KMS-11 (cell line): ENCODE measurements at regions not wholly inside any gene's neighbourhood (a gene's known extent, or its start where the extent isn't known, plus 50 kb on each side); places are given as distances from the start of the nearest gene placed in this dataset.
"Not testable (repeated sequence)": the region's sequence is repeated elsewhere in the genome, so short reads cannot be mapped to it uniquely, and the experiment has no call there.

Experiments
- H2AFZ ChIP-seq: fragments of 200-600 bp; sonication (generic); 2 replicates; pipeline ENCODE4 v1.6.1; 2016; ENCODE audit warnings: antibody characterized with exemption, mixed run types, low read depth
- H3K27ac ChIP-seq: fragments of 200-600 bp; sonication (generic); 2 replicates; pipeline ENCODE4 v1.6.1; 2016; ENCODE audit warnings: mild to moderate bottlenecking, mixed run types
- H3K27me3 ChIP-seq: fragments of 200-600 bp; sonication (generic); 2 replicates; pipeline ENCODE4 v1.6.1; 2017; ENCODE audit warnings: mild to moderate bottlenecking, low read depth, mixed run types, moderate library complexity; ENCODE audit not compliant: insufficient read depth
- H3K36me3 ChIP-seq: fragments of 200-600 bp; sonication (generic); 2 replicates; pipeline ENCODE4 v1.6.1; 2017; ENCODE audit warnings: mild to moderate bottlenecking, mixed run types; ENCODE audit not compliant: insufficient read depth
- H3K4me1 ChIP-seq: fragments of 200-600 bp; sonication (generic); 2 replicates; pipeline ENCODE4 v1.6.1; 2016; ENCODE audit warnings: mild to moderate bottlenecking, low read depth, mixed run types; ENCODE audit not compliant: poor library complexity, severe bottlenecking
- H3K4me2 ChIP-seq: fragments of 200-600 bp; sonication (generic); 2 replicates; pipeline ENCODE4 v1.7.0; 2016; ENCODE audit warnings: mild to moderate bottlenecking, mixed run types
- H3K4me3 ChIP-seq: fragments of 200-600 bp; sonication (generic); IDR thresholded peaks from 2 replicates; pipeline ENCODE4 v1.6.1; 2017; ENCODE audit warnings: low read depth, low read length, mixed read lengths; ENCODE audit not compliant: insufficient read depth
- H3K79me2 ChIP-seq: fragments of 200-600 bp; sonication (generic); 2 replicates; pipeline ENCODE4 v1.6.1; 2016; ENCODE audit warnings: low read depth, mixed run types; ENCODE audit not compliant: insufficient read depth
- H3K9ac ChIP-seq: fragments of 200-600 bp; sonication (generic); 2 replicates; pipeline ENCODE4 v1.6.1; 2016; ENCODE audit warnings: mild to moderate bottlenecking, mixed run types
- H4K20me1 ChIP-seq: fragments of 200-600 bp; sonication (generic); 2 replicates; pipeline ENCODE4 v1.6.1; 2016; ENCODE audit warnings: mild to moderate bottlenecking, mixed run types; ENCODE audit not compliant: insufficient read depth
- TF ChIP-seq, protein P1 (sequence below): fragments of 200-600 bp; sonication (generic); conservative IDR thresholded peaks from 2 replicates; pipeline ENCODE4 v1.6.1; 2017; ENCODE audit warnings: low read depth, mild to moderate bottlenecking, antibody characterized with exemption, low read length, moderate library complexity, mixed read lengths

GRCh38 chr16:88271776-88272175 lies 111.0 kb upstream of the ZNF469 start:
- H4K20me1 ChIP-seq, H3K9ac ChIP-seq, H2AFZ ChIP-seq, H3K4me1 ChIP-seq, H3K27ac ChIP-seq, H3K79me2 ChIP-seq, H3K36me3 ChIP-seq, H3K4me3 ChIP-seq, H3K4me2 ChIP-seq: not testable (repeated sequence)
- H3K27me3 ChIP-seq: peaks cover 22% of the 10 kb centered on the region; the same call in 1 of the 2 replicates

GRCh38 chr16:88272437-88272836 lies 110.3 kb upstream of the ZNF469 start:
- H3K9ac ChIP-seq, H3K27ac ChIP-seq, H3K4me3 ChIP-seq, H3K36me3 ChIP-seq, H3K4me1 ChIP-seq, H3K4me2 ChIP-seq, H4K20me1 ChIP-seq, H3K79me2 ChIP-seq, H2AFZ ChIP-seq: not testable (repeated sequence)
- peaks cover 17% of the 10 kb centered on the region; the same call in 1 of the 2 replicates for H3K27me3 ChIP-seq

- not testable (repeated sequence) for H3K4me1 ChIP-seq, H2AFZ ChIP-seq, H3K9ac ChIP-seq, H3K36me3 ChIP-seq, H3K4me2 ChIP-seq, H3K79me2 ChIP-seq, H3K4me3 ChIP-seq, H3K27ac ChIP-seq, H4K20me1 ChIP-seq
- peaks cover 11% of the 10 kb centered on the region; the same call in 1 of the 2 replicates for H3K27me3 ChIP-seq
These were observed 108.5 kb upstream of the ZNF469 start for GRCh38 chr16:88274126-88274750.

- Histone ChIP-seq H3K79me2 (no peaks in the 10 kb centered on the region), H3K9ac (no peak overlapping the region), H3K4me2 (no peak overlapping the region), H2AFZ (no peak overlapping the region), H3K27ac (no peak overlapping the region), H3K4me3 (no peak overlapping the region), H3K27me3 (peaks cover 10% of the 10 kb centered on the region; the same call in 1 of the 2 replicates), H3K36me3 (no peaks in the 10 kb centered on the region), H4K20me1 (no peaks in the 10 kb centered on the region), H3K4me1 (no peaks in the 10 kb centered on the region)
- TF ChIP-seq, protein P1, sequence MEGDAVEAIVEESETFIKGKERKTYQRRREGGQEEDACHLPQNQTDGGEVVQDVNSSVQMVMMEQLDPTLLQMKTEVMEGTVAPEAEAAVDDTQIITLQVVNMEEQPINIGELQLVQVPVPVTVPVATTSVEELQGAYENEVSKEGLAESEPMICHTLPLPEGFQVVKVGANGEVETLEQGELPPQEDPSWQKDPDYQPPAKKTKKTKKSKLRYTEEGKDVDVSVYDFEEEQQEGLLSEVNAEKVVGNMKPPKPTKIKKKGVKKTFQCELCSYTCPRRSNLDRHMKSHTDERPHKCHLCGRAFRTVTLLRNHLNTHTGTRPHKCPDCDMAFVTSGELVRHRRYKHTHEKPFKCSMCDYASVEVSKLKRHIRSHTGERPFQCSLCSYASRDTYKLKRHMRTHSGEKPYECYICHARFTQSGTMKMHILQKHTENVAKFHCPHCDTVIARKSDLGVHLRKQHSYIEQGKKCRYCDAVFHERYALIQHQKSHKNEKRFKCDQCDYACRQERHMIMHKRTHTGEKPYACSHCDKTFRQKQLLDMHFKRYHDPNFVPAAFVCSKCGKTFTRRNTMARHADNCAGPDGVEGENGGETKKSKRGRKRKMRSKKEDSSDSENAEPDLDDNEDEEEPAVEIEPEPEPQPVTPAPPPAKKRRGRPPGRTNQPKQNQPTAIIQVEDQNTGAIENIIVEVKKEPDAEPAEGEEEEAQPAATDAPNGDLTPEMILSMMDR: no peak
These were observed 107.9 kb upstream of the ZNF469 start for GRCh38 chr16:88274847-88275246.

- not testable (repeated sequence) for H3K9ac ChIP-seq, H3K27me3 ChIP-seq, H3K36me3 ChIP-seq, H2AFZ ChIP-seq, H3K4me1 ChIP-seq, H3K27ac ChIP-seq, H3K4me3 ChIP-seq, H4K20me1 ChIP-seq, H3K79me2 ChIP-seq, H3K4me2 ChIP-seq
These were observed 107.2 kb upstream of the ZNF469 start for GRCh38 chr16:88275336-88276122.

DNA sequence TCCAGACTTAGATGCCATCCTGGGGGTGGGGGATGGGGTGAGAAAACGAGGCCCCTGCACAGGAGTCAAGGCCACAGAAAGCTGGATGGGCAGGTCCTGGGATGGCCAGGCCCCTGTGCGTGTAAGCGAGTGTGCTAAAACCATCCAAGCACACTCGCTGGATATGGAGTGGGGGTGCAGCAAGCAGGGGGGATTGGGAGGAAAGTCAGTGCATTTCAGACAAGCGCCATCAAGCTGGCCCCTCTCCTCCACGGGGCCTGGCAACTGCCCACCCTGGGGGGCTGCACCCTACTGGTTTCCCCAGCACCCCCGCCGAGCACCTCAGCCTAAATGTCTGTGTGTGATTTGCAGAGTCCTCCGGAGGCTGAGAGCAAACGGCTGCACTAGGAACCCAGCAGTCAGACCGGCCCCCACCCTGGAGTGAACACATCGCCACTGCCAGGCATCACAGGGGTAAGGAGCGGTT lies 106.6 kb upstream of the ZNF469 start:
- not testable (repeated sequence) for H3K36me3 ChIP-seq, H3K4me1 ChIP-seq, H3K27ac ChIP-seq, H3K79me2 ChIP-seq, H4K20me1 ChIP-seq, H3K4me2 ChIP-seq, H3K4me3 ChIP-seq, H2AFZ ChIP-seq, H3K9ac ChIP-seq, H3K27me3 ChIP-seq
